ENCODE measurements at regions not wholly inside any gene's neighbourhood (a gene's known extent, or its start where the extent isn't known, plus 50 kb on each side); places are given as distances from the start of the nearest gene placed in this dataset.

DNA sequence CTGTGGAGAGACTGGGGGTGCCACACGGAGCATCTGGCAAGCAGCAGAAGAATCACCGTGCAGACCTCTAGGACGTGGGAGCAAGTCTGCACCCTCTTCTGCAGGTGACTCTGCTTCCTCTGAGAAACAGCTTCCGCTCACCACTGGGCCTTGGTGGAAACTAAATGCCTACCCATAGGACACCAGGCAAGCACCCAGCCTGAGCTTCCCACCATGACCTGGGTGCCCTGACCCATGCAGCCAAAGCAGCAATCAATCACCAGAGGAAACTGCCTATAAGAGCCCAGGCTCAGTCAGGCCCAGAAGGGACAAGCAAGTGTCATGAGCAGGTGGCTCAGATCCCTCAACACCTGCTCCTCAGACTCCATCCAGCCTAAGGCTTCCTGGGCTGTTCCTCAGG, 63.4 kb downstream of the IGLL5 start:
- H3K4me1 Mint-ChIP-seq (ENCODE audit: low read depth, unreplicated experiment) = no peaks in the 10 kb centered on the region
- no peaks in the 10 kb centered on the region for H3K4me1 ChIP-seq
- no peaks in the 10 kb centered on the region for H3K36me3 Mint-ChIP-seq (ENCODE audit: insufficient read depth, unreplicated experiment)
- ChIA-PET CTCF (interaction anchor here (0.6 kb wide), 1 partner anchor 22 kb away, joined by 4 read pairs; no protein-coding TSS in a partner anchor), POLR2A (no interaction called here)
- no peaks in the 10 kb centered on the region for H3K9me3 ChIP-seq
- no peak overlapping the region for H3K4me3 Mint-ChIP-seq (ENCODE audit: unreplicated experiment)
- BruUV-seq (replicated peaks) = no TSS peak
- H3K9me3 Mint-ChIP-seq (ENCODE audit: unreplicated experiment) = no peaks in the 10 kb centered on the region
- no peaks in the 10 kb centered on the region for H3K36me3 ChIP-seq (ENCODE audit: control insufficient read depth, insufficient read depth, low read length)
- no peak for DNase-seq
- H3K27me3 ChIP-seq (replicated peaks; ENCODE audit: control insufficient read depth, insufficient read depth, low read length) = no peaks in the 10 kb centered on the region
- H3K27me3 Mint-ChIP-seq (ENCODE audit: insufficient read depth, unreplicated experiment) = peaks cover 3% of the 10 kb centered on the region
- no peak overlapping the region for H3K4me3 ChIP-seq (ENCODE audit: low read depth, low read length)
- TF ChIP-seq, protein P1, sequence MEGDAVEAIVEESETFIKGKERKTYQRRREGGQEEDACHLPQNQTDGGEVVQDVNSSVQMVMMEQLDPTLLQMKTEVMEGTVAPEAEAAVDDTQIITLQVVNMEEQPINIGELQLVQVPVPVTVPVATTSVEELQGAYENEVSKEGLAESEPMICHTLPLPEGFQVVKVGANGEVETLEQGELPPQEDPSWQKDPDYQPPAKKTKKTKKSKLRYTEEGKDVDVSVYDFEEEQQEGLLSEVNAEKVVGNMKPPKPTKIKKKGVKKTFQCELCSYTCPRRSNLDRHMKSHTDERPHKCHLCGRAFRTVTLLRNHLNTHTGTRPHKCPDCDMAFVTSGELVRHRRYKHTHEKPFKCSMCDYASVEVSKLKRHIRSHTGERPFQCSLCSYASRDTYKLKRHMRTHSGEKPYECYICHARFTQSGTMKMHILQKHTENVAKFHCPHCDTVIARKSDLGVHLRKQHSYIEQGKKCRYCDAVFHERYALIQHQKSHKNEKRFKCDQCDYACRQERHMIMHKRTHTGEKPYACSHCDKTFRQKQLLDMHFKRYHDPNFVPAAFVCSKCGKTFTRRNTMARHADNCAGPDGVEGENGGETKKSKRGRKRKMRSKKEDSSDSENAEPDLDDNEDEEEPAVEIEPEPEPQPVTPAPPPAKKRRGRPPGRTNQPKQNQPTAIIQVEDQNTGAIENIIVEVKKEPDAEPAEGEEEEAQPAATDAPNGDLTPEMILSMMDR (IDR thresholded peaks at IDR 0.05; ENCODE audit: insufficient read depth in 1 of 2, low read depth in 1 of 2, low read length in 1 of 2, severe bottlenecking in 1 of 2, unreplicated experiment in 1 of 2) = no peak
- H3K27ac Mint-ChIP-seq (ENCODE audit: unreplicated experiment) = no peak overlapping the region
- intact Hi-C loops (cut with micrococcal nuclease; ENCODE audit: unreplicated experiment) = no loop called here

DNA sequence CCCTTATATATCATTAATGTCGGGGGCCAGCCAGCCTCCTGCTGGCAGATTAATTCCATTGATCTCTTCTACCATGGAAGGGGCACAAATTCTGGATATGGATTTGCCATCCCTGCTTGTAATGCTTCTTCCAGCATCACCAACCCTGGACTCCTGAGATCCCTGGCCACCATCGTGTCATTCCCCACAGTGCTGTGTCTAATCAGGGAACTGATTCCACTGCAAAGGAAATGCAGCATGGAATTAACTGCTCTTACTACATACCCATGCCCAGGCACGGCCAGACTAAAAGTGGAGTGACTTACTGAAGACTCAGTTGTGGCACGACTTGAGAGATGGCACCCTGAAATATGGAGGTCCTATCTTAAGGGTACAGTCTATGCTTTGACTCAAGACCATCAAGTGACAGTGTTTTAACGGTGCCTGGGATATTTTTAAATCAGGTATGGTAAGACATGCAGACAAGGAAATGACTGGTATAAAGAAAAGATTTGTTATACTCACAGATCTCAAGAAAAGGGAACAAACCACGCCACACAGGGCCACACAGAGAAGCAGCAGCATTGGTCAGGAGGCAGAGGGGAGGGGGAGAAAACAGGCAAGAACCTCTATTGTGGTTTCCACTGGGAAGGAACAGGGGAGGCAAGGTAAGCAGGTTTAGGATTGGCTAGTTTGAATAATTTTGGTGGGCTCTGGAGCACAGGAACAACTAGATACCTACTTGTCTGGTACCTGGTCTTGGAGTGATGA, 65.1 kb downstream of the IGLL5 start:
- no peaks in the 10 kb centered on the region for H3K36me3 Mint-ChIP-seq (ENCODE audit: insufficient read depth, unreplicated experiment)
- no peak overlapping the region for H3K4me3 ChIP-seq (ENCODE audit: low read depth, low read length)
- H3K9me3 ChIP-seq = no peaks in the 10 kb centered on the region
- no peaks in the 10 kb centered on the region for H3K9me3 Mint-ChIP-seq (ENCODE audit: unreplicated experiment)
- ChIA-PET CTCF (interaction anchor here (1.0 kb wide), 1 partner anchor 104 kb away, joined by 9 read pairs; no protein-coding TSS in a partner anchor), POLR2A (no interaction called here)
- TF ChIP-seq, protein P1 (IDR thresholded peaks at IDR 0.05; ENCODE audit: insufficient read depth in 1 of 2, low read depth in 1 of 2, low read length in 1 of 2, severe bottlenecking in 1 of 2, unreplicated experiment in 1 of 2) = no peak
- no peaks in the 10 kb centered on the region for H3K4me1 ChIP-seq
- intact Hi-C loops (cut with micrococcal nuclease; ENCODE audit: unreplicated experiment) = no loop called here
- no peak overlapping the region for H3K27ac Mint-ChIP-seq (ENCODE audit: unreplicated experiment)
- no peaks in the 10 kb centered on the region for H3K4me1 Mint-ChIP-seq (ENCODE audit: low read depth, unreplicated experiment)
- H3K27me3 ChIP-seq (replicated peaks; ENCODE audit: control insufficient read depth, insufficient read depth, low read length) = no peaks in the 10 kb centered on the region; the same call in 1 of the 2 replicates
- DNase-seq = no peak
- no peak overlapping the region for H3K4me3 Mint-ChIP-seq (ENCODE audit: unreplicated experiment)
- peaks cover 3% of the 10 kb centered on the region for H3K27me3 Mint-ChIP-seq (ENCODE audit: insufficient read depth, unreplicated experiment)
- no TSS peak for BruUV-seq (replicated peaks)
- H3K36me3 ChIP-seq (ENCODE audit: control insufficient read depth, insufficient read depth, low read length) = no peaks in the 10 kb centered on the region

DNA sequence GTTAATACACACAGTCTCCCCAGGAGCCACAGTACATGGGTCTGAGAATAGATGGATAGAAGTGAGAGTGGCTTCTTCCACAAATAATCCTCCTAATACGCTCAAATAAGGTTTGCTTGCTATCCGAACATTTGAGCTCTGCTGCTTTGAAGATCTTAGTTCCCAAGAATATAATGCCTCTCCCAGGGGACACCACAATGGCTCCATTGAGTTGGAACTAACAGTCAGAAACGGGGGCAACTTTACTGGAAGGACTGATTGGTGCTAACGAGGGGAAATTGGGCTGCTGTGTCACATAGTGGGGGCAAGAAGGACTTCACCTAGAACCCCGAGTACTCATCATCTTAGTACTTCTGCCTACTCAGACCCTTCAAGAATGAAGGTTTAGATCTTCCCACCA, 66.2 kb downstream of the IGLL5 start:
- H3K27me3 Mint-ChIP-seq (ENCODE audit: insufficient read depth, unreplicated experiment) = peaks cover 3% of the 10 kb centered on the region
- Histone ChIP-seq H3K36me3 (ENCODE audit: control insufficient read depth, insufficient read depth, low read length) (no peaks in the 10 kb centered on the region), H3K4me3 (ENCODE audit: low read depth, low read length) (no peak overlapping the region), H3K27me3 (replicated peaks; ENCODE audit: control insufficient read depth, insufficient read depth, low read length) (no peaks in the 10 kb centered on the region; the same call in 1 of the 2 replicates), H3K4me1 (no peaks in the 10 kb centered on the region), H3K9me3 (no peaks in the 10 kb centered on the region)
- H3K36me3 Mint-ChIP-seq (ENCODE audit: insufficient read depth, unreplicated experiment) = no peaks in the 10 kb centered on the region
- no peak overlapping the region for H3K4me3 Mint-ChIP-seq (ENCODE audit: unreplicated experiment)
- TF ChIP-seq, protein P1 (IDR thresholded peaks at IDR 0.05; ENCODE audit: insufficient read depth in 1 of 2, low read depth in 1 of 2, low read length in 1 of 2, severe bottlenecking in 1 of 2, unreplicated experiment in 1 of 2) = no peak
- no peak overlapping the region for H3K27ac Mint-ChIP-seq (ENCODE audit: unreplicated experiment)
- ChIA-PET CTCF (interaction anchor here (0.6 to 1.2 kb wide), 4 partner anchors 83 to 418 kb away, joined by 3 to 9 read pairs (median 4); no protein-coding TSS in a partner anchor), POLR2A (no interaction called here)
- no TSS peak for BruUV-seq (replicated peaks)
- no peaks in the 10 kb centered on the region for H3K9me3 Mint-ChIP-seq (ENCODE audit: unreplicated experiment)
- intact Hi-C loops (cut with micrococcal nuclease; ENCODE audit: unreplicated experiment) = no loop called here
- no peaks in the 10 kb centered on the region for H3K4me1 Mint-ChIP-seq (ENCODE audit: low read depth, unreplicated experiment)
- DNase-seq = no peak
